GM19324 (cell line): ENCODE measurements at regions not wholly inside any gene's neighbourhood (a gene's known extent, or its start where the extent isn't known, plus 50 kb on each side); places are given as distances from the start of the nearest gene placed in this dataset.

Experiments
- ATAC-seq: cut with Tn5 transposase; IDR thresholded peaks from one replicate; pipeline ENCODE4 v1.9.1; 2021; ENCODE audit warnings: mild to moderate bottlenecking, moderate library complexity; ENCODE audit not compliant: unreplicated experiment, low FRiP score

- no peak for ATAC-seq
These were observed 311.4 kb downstream of the SEC14L1 start for GRCh38 chr17:77451894-77452852.

GRCh38 chr17:77453613-77454241 lies 313.0 kb downstream of the SEC14L1 start:
- no peak for ATAC-seq

GRCh38 chr17:77454242-77455095 lies 313.7 kb downstream of the SEC14L1 start:
- ATAC-seq: no peak

DNA sequence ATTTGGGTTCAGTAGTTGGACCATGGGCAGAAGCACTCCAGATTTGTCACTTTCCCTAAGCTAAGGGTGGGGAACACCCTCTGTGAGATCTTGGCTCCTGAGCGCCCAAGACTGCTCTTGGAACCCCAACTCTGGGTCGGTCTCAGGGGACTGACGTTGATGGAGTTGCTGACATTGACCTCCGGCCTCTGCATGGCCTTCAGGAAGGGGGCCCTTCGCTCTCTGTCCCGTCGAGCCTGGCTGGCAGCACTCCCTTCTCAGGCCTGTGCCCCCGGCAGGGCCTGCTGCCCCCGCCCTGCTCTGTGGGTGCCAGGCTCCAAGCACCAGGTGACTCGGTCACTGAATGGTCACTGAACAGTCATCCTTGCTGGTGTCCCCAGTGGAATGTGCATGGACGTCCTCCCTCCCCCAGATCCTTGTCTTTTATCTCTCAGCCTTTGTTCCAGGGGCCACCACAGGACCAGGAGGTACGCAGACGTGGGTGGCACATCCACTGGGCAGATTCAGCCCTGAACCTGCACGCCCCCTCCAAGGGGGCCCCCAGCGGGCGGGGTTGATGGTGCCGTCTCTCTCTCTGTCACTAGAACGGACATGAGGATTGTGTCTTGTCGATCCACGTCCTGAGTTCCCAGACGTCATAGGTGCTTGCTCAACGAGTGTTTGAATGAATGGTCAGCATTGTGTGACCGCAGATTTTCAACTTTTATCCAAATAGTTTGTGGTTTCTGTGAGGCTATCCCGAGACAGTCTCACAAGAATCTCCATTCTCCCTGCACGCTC lies 314.5 kb downstream of the SEC14L1 start:
- ATAC-seq: no peak

DNA sequence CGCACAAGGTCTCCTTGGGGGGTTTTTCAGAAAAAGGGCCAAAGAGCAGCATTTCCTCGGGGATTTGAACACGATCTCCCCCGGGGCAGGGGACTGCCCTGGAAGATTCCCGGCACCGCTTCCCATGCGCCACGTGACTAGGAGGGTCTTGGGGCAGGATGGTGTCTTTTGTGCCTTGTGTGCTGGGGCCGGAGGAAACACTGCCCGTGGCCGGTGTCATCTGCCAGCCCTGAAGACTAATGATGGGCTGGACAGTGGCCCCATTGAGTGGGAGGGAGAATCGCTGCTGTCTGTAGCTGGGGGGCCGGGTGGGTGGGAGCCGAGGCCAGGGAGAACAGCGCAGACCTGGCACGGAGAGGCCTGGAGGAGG lies 315.1 kb downstream of the SEC14L1 start:
- ATAC-seq: no peak

GRCh38 chr17:77456271-77456950 lies 315.6 kb downstream of the SEC14L1 start:
- ATAC-seq: no peak

DNA sequence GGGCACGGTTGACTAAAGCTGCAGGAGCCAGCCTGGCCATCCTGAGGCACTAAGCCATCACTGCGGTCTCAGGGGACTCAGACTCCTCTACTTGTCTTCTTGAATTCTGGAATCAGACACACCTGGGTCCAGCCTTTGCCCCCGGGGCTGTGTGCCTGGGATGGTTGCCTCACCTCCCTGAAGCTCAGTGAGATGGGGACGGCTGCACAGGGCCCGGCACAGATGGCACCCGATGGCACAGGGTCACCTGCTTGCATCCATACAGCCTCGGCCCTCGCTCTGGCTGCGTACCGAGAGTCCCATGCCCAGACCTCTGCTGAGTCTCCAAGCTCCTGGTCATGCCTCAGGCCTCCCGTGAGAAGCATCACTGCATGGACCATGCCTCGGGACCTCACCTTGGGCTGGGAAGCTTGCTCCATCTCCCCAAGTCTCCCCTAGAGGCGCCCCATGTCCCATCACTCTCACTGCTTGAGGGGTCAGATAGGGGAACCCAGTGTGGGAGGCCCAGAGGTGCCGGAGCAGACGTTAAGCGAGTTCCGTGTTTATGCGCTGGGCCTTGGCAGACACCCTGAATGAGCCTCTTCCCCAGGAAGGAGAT lies 316.3 kb downstream of the SEC14L1 start:
- ATAC-seq: no peak

DNA sequence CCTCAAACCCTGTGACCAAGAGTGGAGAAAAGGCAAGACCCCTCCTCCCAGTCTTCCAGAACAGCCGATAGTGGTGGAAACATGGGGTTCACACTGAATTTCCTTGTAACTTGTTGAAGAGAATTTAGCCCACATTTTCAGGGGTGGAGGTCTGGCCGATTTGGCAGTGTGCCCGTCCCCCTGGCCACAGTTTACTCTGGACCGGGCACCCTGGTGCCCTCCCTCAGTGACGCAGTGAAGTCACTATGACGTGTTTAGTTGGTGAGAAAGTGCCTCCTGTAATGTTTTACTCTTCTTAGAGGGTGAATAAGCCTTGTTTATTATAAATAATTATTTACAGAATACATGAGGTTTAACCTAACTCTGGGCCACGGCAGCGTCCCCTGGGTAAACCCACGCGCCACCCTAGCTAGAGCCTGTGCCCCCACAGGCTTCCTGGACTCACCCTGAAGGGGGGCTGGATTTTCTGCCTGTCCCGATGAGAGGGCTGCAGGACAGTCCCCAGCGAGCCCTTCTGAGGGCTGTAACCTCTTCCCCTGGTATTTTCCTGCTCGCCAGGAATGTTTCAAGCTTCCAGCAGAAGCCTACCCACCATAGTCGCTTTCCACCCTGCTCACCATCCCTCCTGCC lies 316.9 kb downstream of the SEC14L1 start:
- ATAC-seq: no peak

DNA sequence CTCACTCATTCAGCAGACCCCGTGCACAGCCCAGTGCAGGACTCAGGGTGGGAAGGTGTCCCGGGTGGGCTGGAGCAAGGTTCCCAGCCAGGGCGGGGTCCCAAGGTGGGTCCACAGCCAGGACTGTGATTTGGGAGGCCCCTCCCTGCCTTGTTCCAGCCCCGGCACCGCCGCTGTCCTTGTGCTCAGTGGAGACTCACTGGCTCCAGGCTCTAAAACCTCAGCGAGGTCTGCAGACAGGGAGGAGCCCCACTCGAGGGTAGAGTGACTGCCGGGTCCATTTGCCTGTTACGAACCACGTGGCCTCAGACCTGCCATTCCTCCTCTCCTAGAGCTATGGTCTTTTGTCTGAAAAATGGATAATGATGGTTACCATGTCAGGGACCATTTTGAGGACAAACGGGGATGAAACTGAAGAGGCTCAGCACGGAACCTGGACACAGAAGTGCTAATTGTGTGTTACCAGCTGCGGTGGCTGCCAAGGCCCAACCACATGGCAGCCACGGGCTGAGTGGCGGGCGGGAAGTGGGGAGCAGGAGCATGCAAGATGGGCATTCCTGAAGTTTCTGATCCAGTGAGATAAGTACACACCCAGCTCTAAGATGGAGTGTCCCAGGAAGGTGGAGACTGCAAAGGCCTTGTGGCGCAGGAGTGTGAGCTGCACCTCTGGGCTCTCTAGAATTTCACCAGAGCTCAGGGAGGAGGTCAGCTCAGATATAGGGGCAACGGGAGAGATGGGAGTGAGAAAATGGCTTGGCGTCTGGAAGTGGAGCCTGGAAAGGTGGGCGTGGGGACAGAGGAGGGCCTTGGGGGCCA lies 317.6 kb downstream of the SEC14L1 start:
- no peak for ATAC-seq

GRCh38 chr17:77459018-77459755 lies 318.4 kb downstream of the SEC14L1 start:
- no peak for ATAC-seq

GRCh38 chr17:77460514-77461046 lies 319.8 kb downstream of the SEC14L1 start:
- ATAC-seq: no peak

GRCh38 chr17:77461277-77462057 lies 320.7 kb downstream of the SEC14L1 start:
- ATAC-seq: no peak

- peak; percentile 30 for ATAC-seq
These were observed 321.3 kb downstream of the SEC14L1 start for GRCh38 chr17:77462090-77462489.

DNA sequence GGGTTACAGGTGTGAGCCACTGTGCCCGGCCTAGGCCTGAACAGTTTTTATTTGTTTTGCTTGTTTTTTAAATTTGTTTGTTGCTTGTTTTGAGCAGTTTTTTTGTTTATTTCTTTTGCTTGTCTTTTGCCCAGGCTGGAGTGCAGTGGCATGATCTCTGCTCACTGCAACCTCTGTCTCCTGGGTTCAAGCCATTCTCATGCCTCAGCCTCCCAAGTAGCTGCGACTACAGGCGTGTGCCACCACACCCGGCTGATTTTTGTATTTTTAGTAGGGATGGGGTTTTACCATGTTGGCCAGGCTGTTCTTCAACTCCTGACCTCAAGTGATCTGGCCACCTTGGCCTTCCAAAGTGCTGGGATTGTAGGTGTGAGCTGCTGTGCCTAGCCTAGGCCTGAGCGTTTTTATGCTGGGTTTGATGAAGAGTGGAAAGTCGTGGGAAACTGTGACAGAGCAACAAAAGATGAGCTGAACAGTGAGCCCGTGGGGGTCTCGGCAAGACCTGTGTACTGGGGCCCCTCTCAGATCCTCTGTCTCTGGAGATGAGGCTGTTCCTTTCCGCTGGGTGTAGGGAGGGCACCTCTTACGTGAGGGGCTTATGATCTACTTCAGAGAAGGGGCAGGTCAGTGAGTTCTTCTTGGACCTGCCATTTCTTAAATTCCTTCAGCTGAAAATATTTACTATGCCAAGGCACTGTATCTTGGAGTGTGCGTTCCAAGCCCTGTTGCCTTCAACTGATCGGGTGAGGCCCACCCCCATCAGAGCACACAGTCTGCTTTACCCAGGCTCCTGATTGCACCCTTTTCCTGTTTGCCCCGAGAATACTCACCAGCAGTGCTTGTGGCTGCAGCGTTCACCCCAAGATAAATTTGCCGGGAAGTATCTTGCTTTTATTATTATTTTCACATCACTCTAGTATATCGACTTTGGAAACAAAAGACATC lies 322.1 kb downstream of the SEC14L1 start:
- no peak for ATAC-seq

GRCh38 chr17:77464988-77465357 lies 324.2 kb downstream of the SEC14L1 start:
- ATAC-seq: no peak
